Astrocyte of the spinal cord (primary cell): ENCODE measurements at regions not wholly inside any gene's neighbourhood (a gene's known extent, or its start where the extent isn't known, plus 50 kb on each side); places are given as distances from the start of the nearest gene placed in this dataset.

Experiments used
- DNase-seq: peaks from one replicate; pipeline ENCODE4 v3.0.0; 2011; ENCODE audit warnings: low read depth, low spot score
- H3K4me3 ChIP-seq: 2 replicates; pipeline ENCODE4 v1.5.1; 2011; ENCODE audit warnings: low read depth, mild to moderate bottlenecking, low read length, moderate library complexity
- in situ Hi-C: cut with HindIII; loops from 2 replicates; pipeline ENCODE4 v1.10.0; 2017; ENCODE audit warnings: low sequenced_read_pairs
- TF ChIP-seq, protein P1 (sequence below): IDR thresholded peaks from 2 replicates; pipeline ENCODE4 v1.5.1; 2012; ENCODE audit warnings: low read depth, mild to moderate bottlenecking, low read length, inconsistent platforms

DNA sequence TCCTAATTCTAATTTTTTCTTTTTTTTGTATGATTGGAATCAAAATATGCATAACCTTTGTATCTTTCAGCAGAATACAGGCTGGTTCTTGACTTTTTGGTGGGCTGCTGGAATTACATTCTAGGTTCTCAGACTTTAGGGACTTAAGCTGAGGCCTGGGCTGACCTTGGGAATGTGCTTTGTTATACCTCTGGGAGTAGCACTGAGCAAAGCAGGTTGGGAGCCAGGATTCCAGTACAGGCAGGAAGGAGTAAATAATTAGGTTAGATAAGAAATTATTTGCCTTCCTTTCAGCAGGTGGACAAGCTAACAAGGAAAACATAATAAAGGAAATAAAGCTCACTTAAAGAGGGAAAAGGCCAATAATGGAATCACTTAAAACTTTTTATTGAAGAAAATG lies 49.9 kb upstream of the SLC4A4 start:
- in situ Hi-C loops: no loop called here

More for the DNA sequence above, 49.9 kb upstream of the SLC4A4 start:
- no peak for DNase-seq
- H3K4me3 ChIP-seq: no peak overlapping the region
- TF ChIP-seq, protein P1, sequence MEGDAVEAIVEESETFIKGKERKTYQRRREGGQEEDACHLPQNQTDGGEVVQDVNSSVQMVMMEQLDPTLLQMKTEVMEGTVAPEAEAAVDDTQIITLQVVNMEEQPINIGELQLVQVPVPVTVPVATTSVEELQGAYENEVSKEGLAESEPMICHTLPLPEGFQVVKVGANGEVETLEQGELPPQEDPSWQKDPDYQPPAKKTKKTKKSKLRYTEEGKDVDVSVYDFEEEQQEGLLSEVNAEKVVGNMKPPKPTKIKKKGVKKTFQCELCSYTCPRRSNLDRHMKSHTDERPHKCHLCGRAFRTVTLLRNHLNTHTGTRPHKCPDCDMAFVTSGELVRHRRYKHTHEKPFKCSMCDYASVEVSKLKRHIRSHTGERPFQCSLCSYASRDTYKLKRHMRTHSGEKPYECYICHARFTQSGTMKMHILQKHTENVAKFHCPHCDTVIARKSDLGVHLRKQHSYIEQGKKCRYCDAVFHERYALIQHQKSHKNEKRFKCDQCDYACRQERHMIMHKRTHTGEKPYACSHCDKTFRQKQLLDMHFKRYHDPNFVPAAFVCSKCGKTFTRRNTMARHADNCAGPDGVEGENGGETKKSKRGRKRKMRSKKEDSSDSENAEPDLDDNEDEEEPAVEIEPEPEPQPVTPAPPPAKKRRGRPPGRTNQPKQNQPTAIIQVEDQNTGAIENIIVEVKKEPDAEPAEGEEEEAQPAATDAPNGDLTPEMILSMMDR: no peak
